ENCODE measurements at regions not wholly inside any gene's neighbourhood (a gene's known extent, or its start where the extent isn't known, plus 50 kb on each side); places are given as distances from the start of the nearest gene placed in this dataset.

GRCh38 chr9:38301376-38302106 is 91.0 kb upstream of the ALDH1B1 start:
- Histone ChIP-seq H3K4me3 (ENCODE audit: insufficient read depth, low read depth, low read length, poor library complexity, severe bottlenecking) (no peak overlapping the region), H3K27ac (ENCODE audit: insufficient read depth, low read length, poor library complexity, severe bottlenecking) (no peak overlapping the region), H3K27me3 (replicated peaks; ENCODE audit: control insufficient read depth, insufficient read depth, low read length, poor library complexity, severe bottlenecking) (no peaks in the 10 kb centered on the region), H3K9me3 (ENCODE audit: control insufficient read depth, low read length) (no peaks in the 10 kb centered on the region), H3K4me1 (ENCODE audit: control insufficient read depth, insufficient read depth, low read length, poor library complexity, severe bottlenecking) (no peaks in the 10 kb centered on the region), H3K36me3 (ENCODE audit: control insufficient read depth, insufficient read depth, low read length) (no peaks in the 10 kb centered on the region)
- DNase-seq = no peak

GRCh38 chr9:38299856-38300255 is 92.6 kb upstream of the ALDH1B1 start:
- Histone ChIP-seq H3K9me3 (ENCODE audit: control insufficient read depth, low read length) (no peaks in the 10 kb centered on the region), H3K27me3 (replicated peaks; ENCODE audit: control insufficient read depth, insufficient read depth, low read length, poor library complexity, severe bottlenecking) (no peaks in the 10 kb centered on the region)
- DNase-seq = no peak

GRCh38 chr9:38298904-38299303 is 93.6 kb upstream of the ALDH1B1 start:
- no peaks in the 10 kb centered on the region for H3K9me3 ChIP-seq (ENCODE audit: control insufficient read depth, low read length)
- no peak overlapping the region for H3K27ac ChIP-seq (ENCODE audit: insufficient read depth, low read length, poor library complexity, severe bottlenecking)
- H3K4me1 ChIP-seq (ENCODE audit: control insufficient read depth, insufficient read depth, low read length, poor library complexity, severe bottlenecking) = no peaks in the 10 kb centered on the region
- DNase-seq = no peak
- no peaks in the 10 kb centered on the region for H3K27me3 ChIP-seq (replicated peaks; ENCODE audit: control insufficient read depth, insufficient read depth, low read length, poor library complexity, severe bottlenecking)
- H3K36me3 ChIP-seq (ENCODE audit: control insufficient read depth, insufficient read depth, low read length) = no peaks in the 10 kb centered on the region
- H3K4me3 ChIP-seq (ENCODE audit: insufficient read depth, low read depth, low read length, poor library complexity, severe bottlenecking) = no peak overlapping the region

More at GRCh38 chr9:38299856-38300255, 92.6 kb upstream of the ALDH1B1 start:
- H3K4me1 ChIP-seq (ENCODE audit: control insufficient read depth, insufficient read depth, low read length, poor library complexity, severe bottlenecking) = no peaks in the 10 kb centered on the region
- no peak overlapping the region for H3K27ac ChIP-seq (ENCODE audit: insufficient read depth, low read length, poor library complexity, severe bottlenecking)
- no peak overlapping the region for H3K4me3 ChIP-seq (ENCODE audit: insufficient read depth, low read depth, low read length, poor library complexity, severe bottlenecking)
- no peaks in the 10 kb centered on the region for H3K36me3 ChIP-seq (ENCODE audit: control insufficient read depth, insufficient read depth, low read length)

GRCh38 chr9:38298503-38298902 is 94.0 kb upstream of the ALDH1B1 start:
- no peak for DNase-seq
- no peaks in the 10 kb centered on the region for H3K27me3 ChIP-seq (replicated peaks; ENCODE audit: control insufficient read depth, insufficient read depth, low read length, poor library complexity, severe bottlenecking)

DNA sequence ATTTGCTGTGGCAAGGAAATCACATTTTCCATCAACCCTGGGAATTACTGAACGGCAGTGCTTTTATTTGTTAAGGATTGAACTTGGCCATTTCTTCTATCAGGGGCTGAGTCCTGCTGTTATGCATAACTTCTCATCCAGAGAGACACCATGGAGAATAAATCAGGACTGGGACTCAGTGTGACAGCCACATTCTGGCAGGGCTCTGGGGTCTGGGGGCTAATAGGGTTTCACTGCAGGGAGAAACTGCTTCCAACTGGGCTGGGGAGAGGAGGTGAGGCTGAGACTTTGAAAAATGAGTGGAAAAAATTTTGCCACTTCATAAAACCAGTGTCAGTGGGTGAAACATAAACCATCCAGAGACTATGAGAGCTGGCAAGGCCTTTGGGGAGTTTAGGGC is 95.7 kb upstream of the ALDH1B1 start:
- H3K27me3 ChIP-seq (replicated peaks; ENCODE audit: control insufficient read depth, insufficient read depth, low read length, poor library complexity, severe bottlenecking) = no peaks in the 10 kb centered on the region
- no peaks in the 10 kb centered on the region for H3K9me3 ChIP-seq (ENCODE audit: control insufficient read depth, low read length)
- H3K27ac ChIP-seq (ENCODE audit: insufficient read depth, low read length, poor library complexity, severe bottlenecking) = no peak overlapping the region
- no peak overlapping the region for H3K4me3 ChIP-seq (ENCODE audit: insufficient read depth, low read depth, low read length, poor library complexity, severe bottlenecking)
- no peak for DNase-seq
- H3K36me3 ChIP-seq (ENCODE audit: control insufficient read depth, insufficient read depth, low read length) = no peaks in the 10 kb centered on the region
- H3K4me1 ChIP-seq (ENCODE audit: control insufficient read depth, insufficient read depth, low read length, poor library complexity, severe bottlenecking) = no peaks in the 10 kb centered on the region

More at GRCh38 chr9:38298503-38298902, 94.0 kb upstream of the ALDH1B1 start:
- no peak overlapping the region for H3K27ac ChIP-seq (ENCODE audit: insufficient read depth, low read length, poor library complexity, severe bottlenecking)
- no peaks in the 10 kb centered on the region for H3K4me1 ChIP-seq (ENCODE audit: control insufficient read depth, insufficient read depth, low read length, poor library complexity, severe bottlenecking)
- H3K36me3 ChIP-seq (ENCODE audit: control insufficient read depth, insufficient read depth, low read length) = no peaks in the 10 kb centered on the region
- H3K9me3 ChIP-seq (ENCODE audit: control insufficient read depth, low read length) = no peaks in the 10 kb centered on the region
- no peak overlapping the region for H3K4me3 ChIP-seq (ENCODE audit: insufficient read depth, low read depth, low read length, poor library complexity, severe bottlenecking)

- no peaks in the 10 kb centered on the region for H3K36me3 ChIP-seq (ENCODE audit: control insufficient read depth, insufficient read depth, low read length)
- H3K9me3 ChIP-seq (ENCODE audit: control insufficient read depth, low read length) = no peaks in the 10 kb centered on the region
Measured at GRCh38 chr9:38295764-38296163, 96.7 kb upstream of the ALDH1B1 start.

GRCh38 chr9:38294220-38294960 is 98.1 kb upstream of the ALDH1B1 start:
- Histone ChIP-seq H3K27me3 (replicated peaks; ENCODE audit: control insufficient read depth, insufficient read depth, low read length, poor library complexity, severe bottlenecking) (no peaks in the 10 kb centered on the region), H3K4me1 (ENCODE audit: control insufficient read depth, insufficient read depth, low read length, poor library complexity, severe bottlenecking) (no peaks in the 10 kb centered on the region), H3K4me3 (ENCODE audit: insufficient read depth, low read depth, low read length, poor library complexity, severe bottlenecking) (no peak overlapping the region), H3K27ac (ENCODE audit: insufficient read depth, low read length, poor library complexity, severe bottlenecking) (no peak overlapping the region), H3K36me3 (ENCODE audit: control insufficient read depth, insufficient read depth, low read length) (no peaks in the 10 kb centered on the region), H3K9me3 (ENCODE audit: control insufficient read depth, low read length) (no peaks in the 10 kb centered on the region)
- no peak for DNase-seq

More at GRCh38 chr9:38295764-38296163, 96.7 kb upstream of the ALDH1B1 start:
- DNase-seq = no peak
- H3K27me3 ChIP-seq (replicated peaks; ENCODE audit: control insufficient read depth, insufficient read depth, low read length, poor library complexity, severe bottlenecking) = no peaks in the 10 kb centered on the region
- H3K4me1 ChIP-seq (ENCODE audit: control insufficient read depth, insufficient read depth, low read length, poor library complexity, severe bottlenecking) = no peaks in the 10 kb centered on the region
- H3K27ac ChIP-seq (ENCODE audit: insufficient read depth, low read length, poor library complexity, severe bottlenecking) = no peak overlapping the region
- no peak overlapping the region for H3K4me3 ChIP-seq (ENCODE audit: insufficient read depth, low read depth, low read length, poor library complexity, severe bottlenecking)

DNA sequence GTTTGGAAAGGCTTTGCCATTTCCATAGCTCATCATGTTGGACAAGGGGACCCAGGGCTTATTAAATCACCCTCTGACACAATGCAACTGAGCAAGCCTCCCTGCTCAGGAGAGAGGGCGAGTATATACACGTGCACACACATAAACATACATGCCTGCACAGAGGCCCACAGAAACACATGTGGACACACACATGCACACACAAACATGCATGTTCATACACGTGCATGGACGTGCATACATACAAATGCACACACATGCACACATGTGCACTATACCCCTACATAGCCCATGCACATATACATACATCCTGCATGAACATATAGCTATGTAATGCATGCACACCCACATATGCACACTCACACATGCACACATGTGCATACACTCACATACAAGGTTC is 99.5 kb upstream of the ALDH1B1 start:
- Histone ChIP-seq H3K4me3 (ENCODE audit: insufficient read depth, low read depth, low read length, poor library complexity, severe bottlenecking) (no peak overlapping the region), H3K4me1 (ENCODE audit: control insufficient read depth, insufficient read depth, low read length, poor library complexity, severe bottlenecking) (no peaks in the 10 kb centered on the region), H3K27me3 (replicated peaks; ENCODE audit: control insufficient read depth, insufficient read depth, low read length, poor library complexity, severe bottlenecking) (no peaks in the 10 kb centered on the region), H3K27ac (ENCODE audit: insufficient read depth, low read length, poor library complexity, severe bottlenecking) (no peak overlapping the region), H3K36me3 (ENCODE audit: control insufficient read depth, insufficient read depth, low read length) (no peaks in the 10 kb centered on the region), H3K9me3 (ENCODE audit: control insufficient read depth, low read length) (no peaks in the 10 kb centered on the region)
- DNase-seq = no peak

GRCh38 chr9:38292480-38292879 is 100.0 kb upstream of the ALDH1B1 start:
- H3K9me3 ChIP-seq (ENCODE audit: control insufficient read depth, low read length) = no peaks in the 10 kb centered on the region
- H3K4me3 ChIP-seq (ENCODE audit: insufficient read depth, low read depth, low read length, poor library complexity, severe bottlenecking) = no peak overlapping the region
- H3K27ac ChIP-seq (ENCODE audit: insufficient read depth, low read length, poor library complexity, severe bottlenecking) = no peak overlapping the region
- no peak for DNase-seq
- no peaks in the 10 kb centered on the region for H3K36me3 ChIP-seq (ENCODE audit: control insufficient read depth, insufficient read depth, low read length)
- H3K27me3 ChIP-seq (replicated peaks; ENCODE audit: control insufficient read depth, insufficient read depth, low read length, poor library complexity, severe bottlenecking) = no peaks in the 10 kb centered on the region
- H3K4me1 ChIP-seq (ENCODE audit: control insufficient read depth, insufficient read depth, low read length, poor library complexity, severe bottlenecking) = no peaks in the 10 kb centered on the region

DNA sequence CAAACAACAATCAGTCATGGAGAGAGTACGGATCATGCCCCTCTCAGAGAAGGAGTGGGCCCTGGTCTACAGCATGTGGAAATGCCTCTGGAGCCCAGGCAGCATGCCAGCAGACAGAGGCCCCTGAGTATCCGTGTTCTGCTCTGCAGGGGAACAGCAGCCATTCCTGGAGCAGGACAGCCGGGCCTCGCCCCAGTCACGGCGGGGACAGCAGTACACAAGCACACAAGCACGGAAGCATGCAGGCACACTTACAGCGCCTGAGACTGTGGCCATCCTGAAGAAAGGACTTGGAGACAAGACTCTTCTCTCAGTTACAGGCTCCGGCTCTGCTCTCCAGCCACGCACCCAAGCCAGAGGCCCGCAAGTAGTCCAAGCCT is 102.6 kb upstream of the ALDH1B1 start:
- Histone ChIP-seq H3K4me1 (ENCODE audit: control insufficient read depth, insufficient read depth, low read length, poor library complexity, severe bottlenecking) (no peaks in the 10 kb centered on the region), H3K27me3 (replicated peaks; ENCODE audit: control insufficient read depth, insufficient read depth, low read length, poor library complexity, severe bottlenecking) (no peaks in the 10 kb centered on the region), H3K9me3 (ENCODE audit: control insufficient read depth, low read length) (no peaks in the 10 kb centered on the region), H3K4me3 (ENCODE audit: insufficient read depth, low read depth, low read length, poor library complexity, severe bottlenecking) (no peak overlapping the region), H3K36me3 (ENCODE audit: control insufficient read depth, insufficient read depth, low read length) (no peaks in the 10 kb centered on the region), H3K27ac (ENCODE audit: insufficient read depth, low read length, poor library complexity, severe bottlenecking) (no peak overlapping the region)
- DNase-seq = no peak
